ENCODE measurements at regions not wholly inside any gene's neighbourhood (a gene's known extent, or its start where the extent isn't known, plus 50 kb on each side); places are given as distances from the start of the nearest gene placed in this dataset.

- TF ChIP-seq CTCF (IDR thresholded peaks at IDR 0.05) = no peak
Observed at GRCh38 chr13:33535061-33535460, 249.5 kb upstream of the STARD13 start.

GRCh38 chr13:33536601-33537000 is 251.0 kb upstream of the STARD13 start:
- no peak for TF ChIP-seq CTCF (IDR thresholded peaks at IDR 0.05)

- TF ChIP-seq CTCF (IDR thresholded peaks at IDR 0.05) = no peak
Observed at GRCh38 chr13:33537026-33537425, 251.5 kb upstream of the STARD13 start.

GRCh38 chr13:33537676-33538075 is 252.1 kb upstream of the STARD13 start:
- no peak for TF ChIP-seq CTCF (IDR thresholded peaks at IDR 0.05)

- TF ChIP-seq CTCF (IDR thresholded peaks at IDR 0.05) = no peak
Observed at GRCh38 chr13:33541456-33541855, 255.9 kb upstream of the STARD13 start.

GRCh38 chr13:33541962-33542308 is 256.4 kb upstream of the STARD13 start:
- TF ChIP-seq CTCF (IDR thresholded peaks at IDR 0.05) = no peak

- peak; percentile 76 for TF ChIP-seq CTCF (IDR thresholded peaks at IDR 0.05)
Observed at GRCh38 chr13:33542309-33543088, 256.9 kb upstream of the STARD13 start.

- no peak for TF ChIP-seq CTCF (IDR thresholded peaks at IDR 0.05)
Observed at GRCh38 chr13:33543089-33543459, 257.5 kb upstream of the STARD13 start.
